KMS-11 (cell line): ENCODE measurements at regions not wholly inside any gene's neighbourhood (a gene's known extent, or its start where the extent isn't known, plus 50 kb on each side); places are given as distances from the start of the nearest gene placed in this dataset.

Experiments
- H2AFZ ChIP-seq: fragments of 200-600 bp; sonication (generic); 2 replicates; pipeline ENCODE4 v1.6.1; 2016; ENCODE audit warnings: antibody characterized with exemption, mixed run types, low read depth
- H3K27ac ChIP-seq: fragments of 200-600 bp; sonication (generic); 2 replicates; pipeline ENCODE4 v1.6.1; 2016; ENCODE audit warnings: mild to moderate bottlenecking, mixed run types
- H3K27me3 ChIP-seq: fragments of 200-600 bp; sonication (generic); 2 replicates; pipeline ENCODE4 v1.6.1; 2017; ENCODE audit warnings: mild to moderate bottlenecking, low read depth, mixed run types, moderate library complexity; ENCODE audit not compliant: insufficient read depth
- H3K36me3 ChIP-seq: fragments of 200-600 bp; sonication (generic); 2 replicates; pipeline ENCODE4 v1.6.1; 2017; ENCODE audit warnings: mild to moderate bottlenecking, mixed run types; ENCODE audit not compliant: insufficient read depth
- H3K4me1 ChIP-seq: fragments of 200-600 bp; sonication (generic); 2 replicates; pipeline ENCODE4 v1.6.1; 2016; ENCODE audit warnings: mild to moderate bottlenecking, low read depth, mixed run types; ENCODE audit not compliant: poor library complexity, severe bottlenecking
- H3K4me2 ChIP-seq: fragments of 200-600 bp; sonication (generic); 2 replicates; pipeline ENCODE4 v1.7.0; 2016; ENCODE audit warnings: mild to moderate bottlenecking, mixed run types
- H3K4me3 ChIP-seq: fragments of 200-600 bp; sonication (generic); IDR thresholded peaks from 2 replicates; pipeline ENCODE4 v1.6.1; 2017; ENCODE audit warnings: low read depth, low read length, mixed read lengths; ENCODE audit not compliant: insufficient read depth
- H3K79me2 ChIP-seq: fragments of 200-600 bp; sonication (generic); 2 replicates; pipeline ENCODE4 v1.6.1; 2016; ENCODE audit warnings: low read depth, mixed run types; ENCODE audit not compliant: insufficient read depth
- H3K9ac ChIP-seq: fragments of 200-600 bp; sonication (generic); 2 replicates; pipeline ENCODE4 v1.6.1; 2016; ENCODE audit warnings: mild to moderate bottlenecking, mixed run types
- H4K20me1 ChIP-seq: fragments of 200-600 bp; sonication (generic); 2 replicates; pipeline ENCODE4 v1.6.1; 2016; ENCODE audit warnings: mild to moderate bottlenecking, mixed run types; ENCODE audit not compliant: insufficient read depth
- CTCF ChIP-seq: fragments of 200-600 bp; sonication (generic); conservative IDR thresholded peaks from 2 replicates; pipeline ENCODE4 v1.6.1; 2017; ENCODE audit warnings: low read depth, mild to moderate bottlenecking, antibody characterized with exemption, low read length, moderate library complexity, mixed read lengths

GRCh38 chr13:63209330-63210017 lies 1793.8 kb upstream of the PCDH20 start:
- Histone ChIP-seq H4K20me1 (no peaks in the 10 kb centered on the region), H3K27me3 (no peaks in the 10 kb centered on the region), H3K4me1 (no peaks in the 10 kb centered on the region), H3K9ac (no peak overlapping the region), H2AFZ (no peak overlapping the region), H3K79me2 (no peaks in the 10 kb centered on the region), H3K4me3 (no peak overlapping the region), H3K27ac (no peak overlapping the region), H3K4me2 (no peak overlapping the region), H3K36me3 (no peaks in the 10 kb centered on the region)
- TF ChIP-seq CTCF: no peak

GRCh38 chr13:63208826-63209225 lies 1793.2 kb upstream of the PCDH20 start:
- Histone ChIP-seq H2AFZ (no peak overlapping the region), H3K4me2 (no peak overlapping the region), H3K4me3 (no peak overlapping the region), H3K79me2 (no peaks in the 10 kb centered on the region), H3K9ac (no peak overlapping the region), H4K20me1 (no peaks in the 10 kb centered on the region), H3K27ac (no peak overlapping the region), H3K27me3 (no peaks in the 10 kb centered on the region), H3K4me1 (no peaks in the 10 kb centered on the region), H3K36me3 (no peaks in the 10 kb centered on the region)
- no peak for TF ChIP-seq CTCF

- Histone ChIP-seq H3K27me3 (no peaks in the 10 kb centered on the region), H2AFZ (no peak overlapping the region), H3K36me3 (no peaks in the 10 kb centered on the region), H3K4me3 (no peak overlapping the region), H3K4me1 (no peaks in the 10 kb centered on the region), H3K27ac (no peak overlapping the region), H3K79me2 (no peaks in the 10 kb centered on the region), H3K9ac (no peak overlapping the region), H4K20me1 (no peaks in the 10 kb centered on the region), H3K4me2 (no peak overlapping the region)
- TF ChIP-seq CTCF: no peak
These were observed 1790.8 kb upstream of the PCDH20 start for GRCh38 chr13:63206461-63206860.

- H3K9ac ChIP-seq: no peak overlapping the region
- no peaks in the 10 kb centered on the region for H3K27me3 ChIP-seq
- no peaks in the 10 kb centered on the region for H3K36me3 ChIP-seq
- TF ChIP-seq CTCF: no peak
- no peaks in the 10 kb centered on the region for H3K4me1 ChIP-seq
- H3K4me3 ChIP-seq: no peak overlapping the region
- no peaks in the 10 kb centered on the region for H4K20me1 ChIP-seq
- H2AFZ ChIP-seq: no peak overlapping the region
- no peak overlapping the region for H3K4me2 ChIP-seq
- no peak overlapping the region for H3K27ac ChIP-seq
- no peaks in the 10 kb centered on the region for H3K79me2 ChIP-seq
These were observed 1785.8 kb upstream of the PCDH20 start for GRCh38 chr13:63201493-63201892.
